ENCODE measurements at regions not wholly inside any gene's neighbourhood (a gene's known extent, or its start where the extent isn't known, plus 50 kb on each side); places are given as distances from the start of the nearest gene placed in this dataset.

DNA sequence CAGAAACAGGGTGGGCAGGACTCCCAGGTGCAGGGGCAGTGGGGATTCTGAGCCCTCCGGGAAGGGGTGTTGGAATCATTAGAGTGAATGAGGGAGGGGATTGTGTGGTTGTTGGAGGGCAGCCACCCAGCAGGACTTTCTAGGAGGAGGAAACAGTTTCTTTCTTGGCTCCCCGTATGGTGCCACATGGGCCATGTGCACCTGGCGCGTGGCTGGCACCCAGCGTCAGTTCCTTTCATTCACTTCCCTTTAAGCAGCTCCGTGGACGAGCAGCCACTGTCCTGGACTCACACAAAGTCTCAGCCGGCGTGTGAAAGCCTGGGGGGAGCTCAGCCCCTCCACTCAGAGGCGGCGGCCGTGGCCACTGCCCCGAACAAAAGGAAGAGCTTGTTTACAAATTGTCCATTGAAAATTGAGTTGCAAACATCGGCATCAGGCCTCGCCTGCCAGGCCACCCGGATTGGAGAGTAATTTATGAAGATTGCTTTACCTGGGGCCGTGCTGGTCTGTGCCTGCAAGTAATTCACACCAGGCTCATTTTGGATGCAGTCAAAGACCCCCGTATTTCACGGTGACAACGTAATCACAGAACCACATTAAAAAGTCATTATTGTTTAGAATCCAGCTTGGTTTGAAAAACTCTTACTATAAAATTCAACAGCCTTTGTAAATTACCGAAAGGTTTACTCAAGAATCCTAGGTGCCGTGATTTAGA is 101.7 kb upstream of the C14orf180 start:
- intact Hi-C loops (cut with DNase I, micrococcal nuclease) = no loop called here
- ATAC-seq (ENCODE audit: poor library complexity) (no peak), DNase-seq (no peak)
- H3K27ac ChIP-seq (ENCODE audit: low read depth in 1 of 2, low read length in 2 of 2) = no peak overlapping the region
- ChIA-PET POLR2A (no interaction called here), CTCF (no interaction called here)
- H3K27ac Mint-ChIP-seq = no peak overlapping the region
- peaks cover 9% of the 10 kb centered on the region for H3K27me3 Mint-ChIP-seq
- H3K36me3 Mint-ChIP-seq (ENCODE audit: low read depth) = no peaks in the 10 kb centered on the region
- no peak overlapping the region for H3K4me3 Mint-ChIP-seq
- H3K36me3 ChIP-seq (ENCODE audit: insufficient read depth, low read length) = no peaks in the 10 kb centered on the region
- no peak overlapping the region for H3K4me3 ChIP-seq (ENCODE audit: low read length)
- H3K9me3 Mint-ChIP-seq = peaks cover 2% of the 10 kb centered on the region
- H3K27me3 ChIP-seq (ENCODE audit: control insufficient read depth in 1 of 2, insufficient read depth in 2 of 2, low read length in 2 of 2) = no peaks in the 10 kb centered on the region
- TF ChIP-seq, protein P1, sequence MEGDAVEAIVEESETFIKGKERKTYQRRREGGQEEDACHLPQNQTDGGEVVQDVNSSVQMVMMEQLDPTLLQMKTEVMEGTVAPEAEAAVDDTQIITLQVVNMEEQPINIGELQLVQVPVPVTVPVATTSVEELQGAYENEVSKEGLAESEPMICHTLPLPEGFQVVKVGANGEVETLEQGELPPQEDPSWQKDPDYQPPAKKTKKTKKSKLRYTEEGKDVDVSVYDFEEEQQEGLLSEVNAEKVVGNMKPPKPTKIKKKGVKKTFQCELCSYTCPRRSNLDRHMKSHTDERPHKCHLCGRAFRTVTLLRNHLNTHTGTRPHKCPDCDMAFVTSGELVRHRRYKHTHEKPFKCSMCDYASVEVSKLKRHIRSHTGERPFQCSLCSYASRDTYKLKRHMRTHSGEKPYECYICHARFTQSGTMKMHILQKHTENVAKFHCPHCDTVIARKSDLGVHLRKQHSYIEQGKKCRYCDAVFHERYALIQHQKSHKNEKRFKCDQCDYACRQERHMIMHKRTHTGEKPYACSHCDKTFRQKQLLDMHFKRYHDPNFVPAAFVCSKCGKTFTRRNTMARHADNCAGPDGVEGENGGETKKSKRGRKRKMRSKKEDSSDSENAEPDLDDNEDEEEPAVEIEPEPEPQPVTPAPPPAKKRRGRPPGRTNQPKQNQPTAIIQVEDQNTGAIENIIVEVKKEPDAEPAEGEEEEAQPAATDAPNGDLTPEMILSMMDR (IDR thresholded peaks at IDR 0.05) = no peak
- H3K9me3 ChIP-seq (ENCODE audit: control insufficient read depth in 1 of 2, insufficient read depth in 1 of 2, low read length in 2 of 2) = peaks cover 12 to 40% of the 10 kb centered on the region in 2 experiments
- no peaks in the 10 kb centered on the region for H3K4me1 ChIP-seq (ENCODE audit: insufficient read depth, low read length)
- H3K4me1 Mint-ChIP-seq (ENCODE audit: low read depth) = no peaks in the 10 kb centered on the region

DNA sequence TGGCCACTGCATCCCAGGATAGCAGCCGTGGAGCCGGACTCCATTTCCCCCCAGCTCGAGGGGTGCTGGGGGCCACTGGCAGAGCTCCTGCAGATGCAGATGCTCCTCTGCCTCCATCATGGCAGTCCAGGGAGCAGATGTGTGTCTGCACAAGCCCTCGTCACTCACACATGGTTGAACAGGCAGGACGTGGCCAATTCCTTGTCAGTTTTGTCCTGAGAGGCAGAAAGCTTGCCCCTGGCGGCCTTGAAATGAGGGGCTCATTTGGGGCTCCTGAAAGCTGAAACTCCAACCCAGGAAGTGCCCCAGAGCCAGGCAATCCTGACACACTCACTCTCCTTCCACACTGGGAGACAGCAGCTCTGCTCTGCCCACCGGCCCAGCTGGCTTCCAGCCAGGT is 100.9 kb upstream of the C14orf180 start:
- H3K27ac Mint-ChIP-seq = no peak overlapping the region
- Histone ChIP-seq H3K27me3 (ENCODE audit: control insufficient read depth in 1 of 2, insufficient read depth in 2 of 2, low read length in 2 of 2) (no peaks in the 10 kb centered on the region), H3K27ac (ENCODE audit: low read depth in 1 of 2, low read length in 2 of 2) (no peak overlapping the region), H3K9me3 (ENCODE audit: control insufficient read depth in 1 of 2, insufficient read depth in 1 of 2, low read length in 2 of 2) (peaks cover 19 to 40% of the 10 kb centered on the region in 2 experiments), H3K4me1 (ENCODE audit: insufficient read depth, low read length) (no peaks in the 10 kb centered on the region), H3K4me3 (ENCODE audit: low read length) (no peak overlapping the region), H3K36me3 (ENCODE audit: insufficient read depth, low read length) (no peaks in the 10 kb centered on the region)
- peaks cover 7% of the 10 kb centered on the region for H3K9me3 Mint-ChIP-seq
- no peak for ATAC-seq (ENCODE audit: poor library complexity)
- no peaks in the 10 kb centered on the region for H3K4me1 Mint-ChIP-seq (ENCODE audit: low read depth)
- ChIA-PET POLR2A (no interaction called here), CTCF (no interaction called here)
- DNase-seq = no peak
- peaks cover 9% of the 10 kb centered on the region for H3K27me3 Mint-ChIP-seq
- no peaks in the 10 kb centered on the region for H3K36me3 Mint-ChIP-seq (ENCODE audit: low read depth)
- TF ChIP-seq, protein P1 (IDR thresholded peaks at IDR 0.05) = no peak
- H3K4me3 Mint-ChIP-seq = no peak overlapping the region
- intact Hi-C loops (cut with DNase I, micrococcal nuclease) = no loop called here

DNA sequence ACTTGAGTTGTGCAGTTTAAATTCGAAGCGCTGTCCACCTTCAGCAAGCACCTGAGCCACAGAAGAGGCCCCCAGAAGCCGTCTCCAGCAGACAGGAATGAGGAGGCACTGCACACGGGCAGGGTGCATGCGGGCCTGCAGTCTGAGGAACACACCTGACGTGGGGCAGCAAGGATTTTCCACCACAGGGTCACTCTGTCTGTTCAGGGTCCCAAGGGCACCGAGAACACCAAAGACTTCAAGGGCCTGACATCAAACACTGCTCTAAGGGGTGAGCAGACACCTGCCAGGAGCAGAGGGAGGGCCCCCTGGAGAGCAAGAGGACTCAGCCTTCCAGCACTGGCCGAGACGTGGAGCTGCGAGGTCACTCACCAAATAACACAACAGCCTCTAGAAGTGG is 99.7 kb upstream of the C14orf180 start:
- peaks cover 0 to 1% of the 10 kb centered on the region in 2 experiments for H3K27me3 ChIP-seq (ENCODE audit: control insufficient read depth in 1 of 2, insufficient read depth in 2 of 2, low read length in 2 of 2)
- Mint-ChIP-seq H3K9me3 (peaks cover 9% of the 10 kb centered on the region), H3K27ac (no peak overlapping the region), H3K4me1 (ENCODE audit: low read depth) (no peaks in the 10 kb centered on the region), H3K4me3 (no peak overlapping the region), H3K36me3 (ENCODE audit: low read depth) (no peaks in the 10 kb centered on the region), H3K27me3 (peaks cover 4% of the 10 kb centered on the region)
- DNase-seq (no peak), ATAC-seq (ENCODE audit: poor library complexity) (no peak)
- H3K27ac ChIP-seq (ENCODE audit: low read depth in 1 of 2, low read length in 2 of 2) = no peak overlapping the region
- ChIA-PET POLR2A (no interaction called here), CTCF (no interaction called here)
- peaks cover 19 to 40% of the 10 kb centered on the region in 2 experiments for H3K9me3 ChIP-seq (ENCODE audit: control insufficient read depth in 1 of 2, insufficient read depth in 1 of 2, low read length in 2 of 2)
- no peak overlapping the region for H3K4me3 ChIP-seq (ENCODE audit: low read length)
- intact Hi-C loops (cut with DNase I, micrococcal nuclease) = no loop called here
- TF ChIP-seq, protein P1 (IDR thresholded peaks at IDR 0.05) = no peak
- no peaks in the 10 kb centered on the region for H3K36me3 ChIP-seq (ENCODE audit: insufficient read depth, low read length)
- H3K4me1 ChIP-seq (ENCODE audit: insufficient read depth, low read length) = no peaks in the 10 kb centered on the region
